ENCODE measurements at regions not wholly inside any gene's neighbourhood (a gene's known extent, or its start where the extent isn't known, plus 50 kb on each side); places are given as distances from the start of the nearest gene placed in this dataset.

- DNase-seq (ENCODE audit: low read depth), result no peak
- no peak overlapping the region for H3K4me3 ChIP-seq (ENCODE audit: control insufficient read depth, low read depth, low read length)
- no peak for TF ChIP-seq CTCF (conservative IDR thresholded peaks at IDR 0.05; ENCODE audit: control insufficient read depth, insufficient read depth, low read depth, low read length)
These were observed 229.9 kb downstream of the TTLL7 start for GRCh38 chr1:83769072-83769471.

GRCh38 chr1:83766241-83766691, 232.7 kb downstream of the TTLL7 start:
- no peak for TF ChIP-seq CTCF (conservative IDR thresholded peaks at IDR 0.05; ENCODE audit: control insufficient read depth, insufficient read depth, low read depth, low read length)
- no peak for DNase-seq (ENCODE audit: low read depth)

GRCh38 chr1:83765125-83765524, 233.8 kb downstream of the TTLL7 start:
- no peak overlapping the region for H3K4me3 ChIP-seq (ENCODE audit: control insufficient read depth, low read depth, low read length)
- no peak for DNase-seq (ENCODE audit: low read depth)
- TF ChIP-seq CTCF (conservative IDR thresholded peaks at IDR 0.05; ENCODE audit: control insufficient read depth, insufficient read depth, low read depth, low read length), result no peak

More at GRCh38 chr1:83766241-83766691, 232.7 kb downstream of the TTLL7 start:
- H3K4me3 ChIP-seq (ENCODE audit: control insufficient read depth, low read depth, low read length), result no peak overlapping the region

- H3K4me3 ChIP-seq (ENCODE audit: control insufficient read depth, low read depth, low read length), result no peak overlapping the region
- no peak for TF ChIP-seq CTCF (conservative IDR thresholded peaks at IDR 0.05; ENCODE audit: control insufficient read depth, insufficient read depth, low read depth, low read length)
- no peak for DNase-seq (ENCODE audit: low read depth)
These were observed 234.7 kb downstream of the TTLL7 start for GRCh38 chr1:83764209-83764608.

- H3K4me3 ChIP-seq (ENCODE audit: control insufficient read depth, low read depth, low read length), result no peak overlapping the region
- TF ChIP-seq CTCF (conservative IDR thresholded peaks at IDR 0.05; ENCODE audit: control insufficient read depth, insufficient read depth, low read depth, low read length), result no peak
- no peak for DNase-seq (ENCODE audit: low read depth)
These were observed 235.4 kb downstream of the TTLL7 start for GRCh38 chr1:83763361-83764095.

- no peak for DNase-seq (ENCODE audit: low read depth)
- no peak overlapping the region for H3K4me3 ChIP-seq (ENCODE audit: control insufficient read depth, low read depth, low read length)
- TF ChIP-seq CTCF (conservative IDR thresholded peaks at IDR 0.05; ENCODE audit: control insufficient read depth, insufficient read depth, low read depth, low read length), result no peak
These were observed 236.5 kb downstream of the TTLL7 start for GRCh38 chr1:83762416-83762815.
